GM21381 (cell line): ENCODE measurements at regions not wholly inside any gene's neighbourhood (a gene's known extent, or its start where the extent isn't known, plus 50 kb on each side); places are given as distances from the start of the nearest gene placed in this dataset.
"Not testable (repeated sequence)": the region's sequence is repeated elsewhere in the genome, so short reads cannot be mapped to it uniquely, and the experiment has no call there.

ENCODE experiments used
- ATAC-seq: cut with Tn5 transposase; IDR thresholded peaks from one replicate; pipeline ENCODE4 v1.9.1; 2021; ENCODE audit warnings: mild to moderate bottlenecking, moderate library complexity; ENCODE audit not compliant: unreplicated experiment

DNA sequence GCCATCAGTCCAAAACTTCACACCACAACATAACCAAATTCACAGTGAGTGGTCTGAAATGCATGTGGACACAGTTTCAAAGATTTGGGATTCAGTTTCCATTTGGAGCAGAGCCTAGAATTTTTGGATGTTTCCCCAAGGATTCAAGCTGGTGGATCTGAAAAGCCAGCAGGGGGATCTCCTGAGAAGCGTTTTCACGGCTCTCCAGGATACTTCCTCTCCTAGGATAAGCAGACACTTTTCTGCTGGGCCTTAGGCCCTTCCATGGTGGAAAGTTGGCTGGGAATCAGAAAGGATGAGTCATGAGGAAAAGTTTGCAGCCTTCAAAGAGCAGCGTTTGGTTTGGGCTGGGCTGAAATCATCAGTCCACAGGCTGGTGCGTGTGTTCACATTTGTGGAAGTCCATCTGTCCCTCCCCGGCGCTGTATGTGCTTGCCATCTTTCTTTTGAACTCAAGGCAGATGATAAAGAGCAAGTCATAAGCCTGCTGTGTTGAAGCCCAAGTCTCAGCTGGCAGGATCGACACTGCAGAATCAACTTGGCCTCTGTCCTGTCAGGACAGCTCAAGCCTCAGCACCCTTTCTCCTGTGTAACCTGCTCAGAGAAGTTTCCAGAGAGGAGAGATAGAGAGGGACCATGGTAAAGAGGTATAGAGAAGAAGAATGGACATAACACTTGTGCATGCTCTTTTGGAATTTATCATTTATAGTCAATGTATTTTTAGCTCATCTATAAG is 152.6 kb upstream of the MSX2 start:
- no peak for ATAC-seq

DNA sequence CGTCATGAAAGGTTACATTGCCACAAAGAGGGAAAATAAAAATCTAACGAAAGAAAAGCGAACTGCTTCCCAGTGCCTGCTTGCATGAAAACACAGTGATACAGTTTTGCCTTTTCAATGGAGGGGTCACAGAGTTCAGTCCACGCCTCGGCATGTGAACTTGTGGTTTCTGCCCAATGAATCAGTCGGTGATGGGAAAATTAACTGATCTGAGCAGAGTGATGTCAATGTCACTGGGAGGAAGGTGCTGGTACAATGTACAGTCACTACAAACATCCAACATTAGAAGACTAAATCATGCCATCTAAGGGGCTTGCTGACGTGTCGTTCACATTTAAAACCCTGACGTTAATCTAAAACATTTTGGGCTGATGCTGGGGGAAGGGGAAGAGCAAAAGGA is 151.8 kb upstream of the MSX2 start:
- no peak for ATAC-seq

- no peak for ATAC-seq
Measured at GRCh38 chr5:174573221-174573994, 151.0 kb upstream of the MSX2 start.

GRCh38 chr5:174575043-174575442 is 149.3 kb upstream of the MSX2 start:
- no peak for ATAC-seq

DNA sequence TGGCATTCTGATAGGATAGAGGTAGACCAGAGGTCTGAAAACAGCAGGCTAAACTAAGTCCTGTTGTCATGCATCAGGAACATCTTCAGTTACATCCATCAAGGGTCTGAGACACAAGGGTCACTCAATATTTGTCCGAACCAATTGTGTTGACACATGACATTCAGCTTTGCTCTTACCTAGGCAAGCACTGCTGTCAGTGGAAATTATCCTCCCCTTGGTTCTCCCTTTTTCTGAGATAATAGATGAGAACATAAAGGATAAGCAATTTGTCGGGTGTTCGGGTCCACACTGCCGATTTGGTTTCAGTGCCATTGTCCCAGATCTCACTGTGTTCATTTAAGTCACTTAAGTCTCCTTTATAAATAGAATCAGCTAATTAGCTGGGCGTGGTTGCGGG is 148.3 kb upstream of the MSX2 start:
- no peak for ATAC-seq

DNA sequence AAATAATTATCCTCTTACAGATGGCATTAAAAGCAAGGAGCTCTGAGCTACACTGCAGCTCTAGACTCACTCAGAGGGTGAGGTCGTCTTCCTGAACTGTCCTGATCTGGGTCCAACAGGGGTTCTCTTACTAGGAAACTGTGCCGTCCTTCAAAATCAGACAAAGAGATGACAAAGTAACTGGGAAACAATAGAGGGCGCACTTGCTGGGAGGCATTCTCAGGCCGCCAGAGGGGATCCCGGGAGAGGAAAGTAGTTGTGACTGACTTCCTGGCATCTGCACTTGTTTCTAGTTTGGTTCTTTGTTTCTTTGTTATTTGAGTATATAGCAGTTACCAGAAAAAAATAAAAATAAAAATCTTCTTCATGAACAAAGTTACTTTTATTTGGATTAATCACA is 142.9 kb upstream of the MSX2 start:
- no peak for ATAC-seq

DNA sequence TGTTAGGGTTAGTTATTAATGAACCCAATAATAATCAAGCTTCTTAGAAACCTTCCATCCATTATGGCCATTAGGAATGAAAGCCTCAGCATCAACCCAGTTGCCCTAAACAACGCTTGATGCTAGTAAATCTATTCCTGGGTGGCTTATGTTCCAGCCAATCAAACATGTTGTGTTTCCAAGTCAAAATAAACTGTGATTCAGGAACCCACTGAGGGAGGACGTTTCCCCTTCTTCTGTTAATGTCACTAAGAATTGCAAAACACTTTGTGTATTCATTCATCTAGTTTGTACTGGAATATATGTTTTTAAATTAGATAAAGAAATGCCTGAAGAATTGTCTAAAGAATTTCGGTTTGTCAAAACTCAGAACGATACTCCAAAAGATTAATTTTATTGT is 142.5 kb upstream of the MSX2 start:
- ATAC-seq = no peak

GRCh38 chr5:174583071-174583470 is 141.3 kb upstream of the MSX2 start:
- no peak for ATAC-seq

GRCh38 chr5:174585472-174585871 is 138.9 kb upstream of the MSX2 start:
- ATAC-seq = no peak

GRCh38 chr5:174586163-174586562 is 138.2 kb upstream of the MSX2 start:
- ATAC-seq = not testable (repeated sequence)

- ATAC-seq = no peak
Measured at GRCh38 chr5:174589011-174589410, 135.4 kb upstream of the MSX2 start.

- no peak for ATAC-seq
Measured at GRCh38 chr5:174589599-174589998, 134.8 kb upstream of the MSX2 start.

DNA sequence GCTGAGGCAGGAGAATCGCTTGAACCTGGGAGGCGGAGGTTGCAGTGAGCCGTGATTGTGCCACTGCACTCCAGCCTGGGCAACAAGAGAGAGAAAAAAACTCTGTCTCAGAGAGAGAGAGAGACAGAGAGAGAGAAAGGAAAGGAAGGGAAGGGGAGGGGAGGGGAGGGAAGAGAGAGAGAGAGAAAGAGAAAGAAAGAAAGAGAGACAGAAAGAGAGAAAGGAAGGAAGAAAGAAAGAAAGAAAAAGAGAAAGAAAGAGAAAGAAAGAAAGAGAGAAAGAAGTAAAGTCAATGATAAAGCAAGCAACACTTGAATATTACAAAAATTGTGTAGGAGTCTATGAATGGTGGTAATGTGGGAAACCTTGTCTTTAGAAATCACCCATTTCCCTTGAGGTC is 133.6 kb upstream of the MSX2 start:
- ATAC-seq = no peak

DNA sequence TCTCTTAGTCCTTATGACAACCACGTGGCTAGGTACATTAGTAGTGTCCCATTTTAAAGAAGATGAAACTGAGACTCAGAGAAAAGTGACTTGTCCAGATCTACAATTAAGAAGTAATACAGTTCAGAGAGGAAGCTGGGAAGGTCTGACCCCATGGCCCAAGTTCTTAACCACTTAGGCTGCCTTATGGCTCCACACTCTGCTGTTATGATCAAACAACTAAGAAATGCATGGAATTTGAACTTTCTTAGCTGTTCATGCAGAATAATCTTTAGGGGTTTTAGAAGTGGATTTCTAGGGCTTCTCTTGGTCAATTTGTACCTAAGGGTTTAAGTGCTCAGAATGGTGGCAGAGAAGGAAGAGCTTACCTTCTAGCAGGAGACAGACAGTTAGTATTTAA is 128.0 kb upstream of the MSX2 start:
- no peak for ATAC-seq

- ATAC-seq = no peak
Measured at GRCh38 chr5:174599992-174600391, 124.4 kb upstream of the MSX2 start.

DNA sequence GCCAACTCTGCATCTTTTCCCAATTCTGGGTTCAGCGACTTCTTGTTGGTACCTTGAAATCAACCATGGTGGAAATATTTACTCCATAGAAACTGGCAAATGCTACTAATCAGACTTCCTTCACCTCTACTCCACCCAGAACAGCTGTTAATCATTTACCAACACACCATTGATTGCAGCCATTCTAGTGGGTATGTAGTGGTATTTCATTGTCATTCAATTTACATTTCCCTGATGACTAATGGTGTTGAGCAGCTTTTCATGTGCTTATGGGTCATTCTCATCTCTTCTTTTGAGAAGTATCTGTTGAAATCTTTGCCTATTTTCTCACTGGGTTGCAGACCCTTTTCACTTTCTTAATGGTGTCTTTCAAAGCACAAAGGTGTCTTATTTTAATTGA is 122.4 kb upstream of the MSX2 start:
- no peak for ATAC-seq

- ATAC-seq = no peak
Measured at GRCh38 chr5:174606153-174606552, 118.2 kb upstream of the MSX2 start.

DNA sequence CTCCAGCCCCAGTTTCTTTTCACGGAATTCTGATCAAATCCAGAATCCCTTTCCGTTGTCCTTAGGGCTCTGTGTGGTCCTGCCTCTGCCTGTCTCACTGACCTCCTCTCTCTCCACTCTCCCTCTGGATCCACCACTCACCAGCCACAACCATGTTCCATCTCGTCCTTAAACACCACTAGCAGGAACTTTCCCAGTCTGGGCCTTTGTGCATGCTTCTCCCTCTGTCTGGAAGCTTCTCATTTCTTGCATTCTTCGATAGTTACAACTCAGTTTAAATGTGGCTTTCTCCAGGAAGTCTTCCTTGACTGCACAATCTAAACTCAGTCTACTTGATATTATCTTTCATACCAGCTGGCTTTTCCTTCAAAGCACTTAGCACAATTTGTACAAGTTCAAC is 117.7 kb upstream of the MSX2 start:
- no peak for ATAC-seq

DNA sequence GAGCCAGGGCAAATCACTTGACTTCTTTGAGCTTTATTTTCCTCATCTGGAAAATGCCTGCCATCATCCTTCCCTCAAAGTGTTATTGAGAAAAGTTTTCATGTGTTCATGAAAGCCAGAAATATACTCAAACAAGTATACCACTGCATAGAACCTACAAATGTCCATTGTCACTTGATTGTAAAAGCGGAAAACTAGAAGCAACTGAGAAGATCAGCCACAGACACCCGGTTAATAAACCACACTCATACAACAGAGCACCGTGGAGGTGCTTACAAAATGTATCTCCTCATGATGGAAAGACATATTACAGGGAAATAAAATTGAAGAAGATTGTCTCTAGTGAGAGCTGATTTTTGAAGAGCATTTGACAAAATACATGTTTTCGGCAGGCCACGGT is 117.2 kb upstream of the MSX2 start:
- no peak for ATAC-seq

GRCh38 chr5:174607916-174608315 is 116.5 kb upstream of the MSX2 start:
- ATAC-seq = no peak

DNA sequence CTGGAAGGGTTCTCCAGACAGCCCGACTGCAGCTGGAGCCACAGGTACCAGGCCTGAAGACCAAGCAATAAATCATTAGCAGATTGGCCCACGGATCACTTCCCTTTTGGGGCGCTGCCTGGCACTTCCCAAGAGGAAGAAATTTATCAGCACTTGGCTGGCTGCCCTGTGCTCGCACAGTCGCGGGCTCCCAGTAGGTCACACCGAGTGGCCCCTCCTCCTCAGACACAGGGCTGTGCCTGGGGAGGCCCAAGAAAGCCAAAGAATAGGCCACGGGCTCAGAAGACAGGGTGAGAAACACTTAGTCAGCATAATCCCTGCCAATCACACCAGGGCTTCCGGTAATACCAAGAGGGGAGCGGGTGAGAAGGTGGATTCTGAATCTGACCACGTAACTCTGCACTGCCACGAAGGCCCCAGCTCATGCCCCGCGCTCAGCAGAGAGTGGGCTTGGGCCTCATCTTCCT is 115.7 kb upstream of the MSX2 start:
- ATAC-seq = no peak

- no peak for ATAC-seq
Measured at GRCh38 chr5:174609116-174609515, 115.3 kb upstream of the MSX2 start.
